ENCODE measurements at regions not wholly inside any gene's neighbourhood (a gene's known extent, or its start where the extent isn't known, plus 50 kb on each side); places are given as distances from the start of the nearest gene placed in this dataset.

DNA sequence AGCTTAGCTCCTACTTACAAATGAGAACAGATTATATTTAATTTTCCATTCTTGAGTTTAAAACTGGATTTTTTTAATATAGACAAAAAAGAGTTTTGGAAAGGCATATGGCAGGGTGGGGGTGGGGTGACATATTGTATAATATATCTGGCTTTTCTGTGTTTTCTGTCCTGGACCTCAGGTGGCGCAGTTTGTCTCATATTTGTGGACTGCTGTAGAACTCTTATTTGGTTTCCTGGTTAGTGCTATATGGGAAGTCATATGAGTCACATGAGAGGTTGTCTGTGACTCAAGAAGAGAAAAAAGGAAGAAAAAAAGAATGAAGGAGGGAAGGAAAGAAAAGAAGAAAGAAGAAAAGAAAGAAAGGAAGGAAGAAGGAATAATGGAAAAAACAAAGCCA is 131.8 kb downstream of the CLVS2 start:
- no peaks in the 10 kb centered on the region for H3K9me3 Mint-ChIP-seq
- no peak for TF ChIP-seq CTCF (IDR thresholded peaks at IDR 0.05)
- peak overlapping the region; percentile 5 for H3K27ac Mint-ChIP-seq
- no peak for DNase-seq
- H3K4me1 Mint-ChIP-seq = no peaks in the 10 kb centered on the region
- H3K27me3 Mint-ChIP-seq (ENCODE audit: low read depth, poor library complexity) = no peaks in the 10 kb centered on the region
- H3K4me3 Mint-ChIP-seq = no peak overlapping the region
- H3K36me3 Mint-ChIP-seq (ENCODE audit: low read depth) = no peaks in the 10 kb centered on the region

- H3K36me3 Mint-ChIP-seq (ENCODE audit: low read depth) = no peaks in the 10 kb centered on the region
- DNase-seq = no peak
- H3K4me3 Mint-ChIP-seq = no peak overlapping the region
- no peak overlapping the region for H3K27ac Mint-ChIP-seq
- no peaks in the 10 kb centered on the region for H3K4me1 Mint-ChIP-seq
- no peak for TF ChIP-seq CTCF (IDR thresholded peaks at IDR 0.05)
- H3K27me3 Mint-ChIP-seq (ENCODE audit: low read depth, poor library complexity) = no peaks in the 10 kb centered on the region
- no peaks in the 10 kb centered on the region for H3K9me3 Mint-ChIP-seq
Measured at GRCh38 chr6:123150076-123150475, 154.0 kb downstream of the CLVS2 start.

GRCh38 chr6:123159861-123160260 is 163.8 kb downstream of the CLVS2 start:
- Mint-ChIP-seq H3K4me1 (no peaks in the 10 kb centered on the region), H3K27me3 (ENCODE audit: low read depth, poor library complexity) (no peaks in the 10 kb centered on the region), H3K9me3 (no peaks in the 10 kb centered on the region), H3K4me3 (no peak overlapping the region), H3K36me3 (ENCODE audit: low read depth) (no peaks in the 10 kb centered on the region), H3K27ac (no peak overlapping the region)
- no peak for TF ChIP-seq CTCF (IDR thresholded peaks at IDR 0.05)
- DNase-seq = no peak
